ENCODE measurements at regions not wholly inside any gene's neighbourhood (a gene's known extent, or its start where the extent isn't known, plus 50 kb on each side); places are given as distances from the start of the nearest gene placed in this dataset.

DNA sequence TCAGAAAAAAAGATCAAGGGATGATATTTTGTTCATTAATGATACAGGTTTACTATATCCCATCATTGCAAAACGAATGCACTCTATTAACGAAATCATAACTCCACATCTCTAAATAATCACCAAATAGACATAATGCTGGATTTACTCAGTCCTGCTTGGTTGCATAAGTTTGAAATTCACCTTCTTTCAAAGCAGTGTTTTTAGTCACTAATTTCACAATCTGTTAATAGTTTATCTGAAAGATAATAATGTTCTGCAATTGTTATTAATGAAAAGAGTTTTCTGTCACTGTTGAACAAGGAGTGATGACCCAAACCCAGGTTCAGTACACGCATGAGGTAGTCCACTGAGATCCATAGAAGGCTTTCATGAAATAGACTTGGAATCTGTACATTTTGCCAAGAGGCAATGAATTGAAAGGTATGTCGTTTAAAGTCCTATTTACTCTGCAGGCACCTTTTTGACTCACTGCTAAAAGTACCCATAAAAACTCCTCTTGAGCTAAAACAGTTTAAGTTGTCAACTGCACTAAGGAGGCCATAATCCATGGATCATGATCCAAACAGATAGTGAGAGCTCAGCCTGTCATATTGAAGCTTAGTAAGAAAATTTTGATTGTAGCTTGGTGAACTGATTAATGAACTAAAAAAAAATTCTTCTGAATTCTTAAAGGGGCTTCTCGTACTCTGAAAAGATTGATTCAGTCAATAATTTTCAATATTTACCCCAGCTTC lies 75.6 kb upstream of the MBNL1 start:
- no peak for DNase-seq

DNA sequence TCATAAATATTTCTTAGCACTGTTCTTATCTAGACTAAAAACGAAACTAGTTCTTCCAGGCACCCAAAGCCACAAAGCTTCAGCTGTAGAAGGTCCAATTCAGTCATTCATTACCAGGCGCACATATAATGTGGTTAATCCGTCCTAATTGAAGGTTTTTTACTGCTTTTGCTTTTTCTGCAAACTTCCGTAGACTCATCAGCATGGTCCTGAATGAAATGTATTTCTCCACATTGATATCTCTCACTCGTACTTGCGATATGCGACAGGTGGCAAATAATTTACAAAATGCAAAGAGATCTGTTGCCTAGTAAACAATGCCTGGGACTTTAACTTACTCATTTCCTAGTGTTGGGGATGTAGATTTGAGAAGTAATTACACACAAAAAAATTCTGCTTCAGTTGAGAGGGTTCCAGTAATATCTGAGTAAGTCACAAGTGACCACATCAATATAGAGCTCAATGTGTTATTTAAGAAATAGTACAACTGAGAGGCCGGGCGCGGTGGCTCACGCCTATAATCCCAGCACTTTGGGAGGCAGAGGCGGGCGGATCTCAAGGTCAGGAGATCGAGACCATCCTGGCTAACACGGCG lies 75.0 kb upstream of the MBNL1 start:
- DNase-seq = no peak

DNA sequence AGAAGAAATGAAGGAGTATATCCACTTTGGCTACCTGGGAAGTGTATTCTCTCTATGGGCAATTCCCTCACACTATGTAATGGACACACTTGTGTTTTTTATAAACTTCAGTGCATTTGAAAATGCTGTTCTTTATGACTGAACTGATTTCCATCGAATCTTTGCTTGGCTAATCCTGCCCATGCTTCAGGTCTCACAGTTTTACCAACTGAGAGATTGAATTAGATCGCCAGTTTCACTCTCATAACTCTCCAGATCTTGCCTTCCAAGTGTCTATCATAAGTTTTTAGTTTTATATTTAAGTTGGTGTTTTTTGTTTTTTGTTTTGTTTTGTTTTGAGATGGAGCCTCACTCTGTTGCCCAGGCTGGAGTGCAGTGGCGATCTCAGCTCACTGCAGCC lies 73.5 kb upstream of the MBNL1 start:
- no peak for DNase-seq

DNA sequence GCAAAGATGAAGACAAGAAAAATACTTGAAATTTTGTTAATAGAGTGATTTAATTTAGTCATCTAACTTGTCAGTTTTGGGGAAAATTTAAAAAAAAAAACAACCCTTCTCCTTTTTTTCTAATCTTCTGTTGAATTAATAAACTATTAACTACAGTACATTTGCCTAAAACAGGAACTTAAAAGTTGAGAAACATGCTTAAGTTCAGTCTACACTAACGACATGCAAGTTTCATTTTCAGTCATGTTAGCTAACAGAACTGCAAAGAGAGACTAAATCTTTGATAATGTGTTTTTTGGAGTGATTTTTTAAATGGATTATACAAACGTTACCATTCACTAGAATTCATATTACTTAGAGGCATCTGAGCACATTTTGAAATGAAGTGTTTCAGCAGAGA lies 71.9 kb upstream of the MBNL1 start:
- no peak for DNase-seq

DNA sequence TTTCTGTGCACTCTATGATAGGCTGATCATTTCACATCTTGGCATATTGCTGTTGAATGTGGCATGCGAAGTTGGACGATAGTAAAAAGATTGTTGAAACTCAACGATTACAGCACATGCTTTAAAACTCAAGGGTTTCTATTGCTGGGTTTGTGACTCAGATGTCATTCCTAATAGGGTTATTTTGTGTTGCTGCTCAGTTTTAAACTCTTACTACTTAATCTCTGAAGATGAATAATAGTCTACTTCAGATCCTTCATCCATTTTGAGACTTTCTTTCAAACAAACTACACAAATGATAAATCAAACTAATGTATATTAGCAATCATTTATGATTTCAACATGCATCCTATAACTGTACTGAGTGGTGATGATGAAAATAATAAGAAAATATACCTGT lies 71.3 kb upstream of the MBNL1 start:
- DNase-seq = no peak

DNA sequence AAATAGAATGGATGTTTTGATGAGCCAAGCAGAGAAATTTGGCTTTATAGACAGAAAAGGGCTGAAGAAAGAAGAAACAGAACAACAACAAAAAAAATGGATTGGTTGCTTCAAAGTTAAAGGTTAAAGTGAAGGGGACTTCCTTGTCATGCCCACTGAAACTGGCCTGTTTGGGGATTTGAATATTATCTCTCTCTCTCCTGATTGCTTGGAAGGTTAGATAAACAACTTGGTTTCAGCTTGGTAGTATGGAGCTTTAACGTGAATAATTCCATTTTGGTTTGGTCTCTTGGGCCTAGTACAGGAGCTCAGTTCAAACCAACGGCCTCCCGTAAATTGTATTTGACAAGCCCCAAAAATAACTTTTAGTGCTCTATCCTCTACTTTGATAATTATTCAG lies 70.8 kb upstream of the MBNL1 start:
- no peak for DNase-seq

DNA sequence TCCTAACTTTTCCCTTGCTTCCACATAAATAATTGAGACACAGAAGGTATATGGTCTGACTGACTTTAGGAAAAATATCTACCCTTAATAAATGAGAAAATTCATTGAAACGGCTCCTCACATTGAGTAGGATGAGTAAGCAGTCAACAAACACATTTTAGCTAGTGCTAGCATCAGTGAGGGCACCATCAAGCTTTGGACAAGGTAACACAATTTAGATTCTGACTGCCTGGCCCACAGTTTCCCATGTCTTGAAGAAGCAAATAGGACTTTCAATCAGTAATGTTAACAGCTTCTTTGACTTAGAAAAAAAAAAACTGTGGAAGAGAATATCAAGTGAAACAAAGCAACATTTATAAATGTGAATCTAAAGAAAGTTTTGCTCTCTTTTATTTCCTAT lies 70.1 kb upstream of the MBNL1 start:
- DNase-seq = no peak

DNA sequence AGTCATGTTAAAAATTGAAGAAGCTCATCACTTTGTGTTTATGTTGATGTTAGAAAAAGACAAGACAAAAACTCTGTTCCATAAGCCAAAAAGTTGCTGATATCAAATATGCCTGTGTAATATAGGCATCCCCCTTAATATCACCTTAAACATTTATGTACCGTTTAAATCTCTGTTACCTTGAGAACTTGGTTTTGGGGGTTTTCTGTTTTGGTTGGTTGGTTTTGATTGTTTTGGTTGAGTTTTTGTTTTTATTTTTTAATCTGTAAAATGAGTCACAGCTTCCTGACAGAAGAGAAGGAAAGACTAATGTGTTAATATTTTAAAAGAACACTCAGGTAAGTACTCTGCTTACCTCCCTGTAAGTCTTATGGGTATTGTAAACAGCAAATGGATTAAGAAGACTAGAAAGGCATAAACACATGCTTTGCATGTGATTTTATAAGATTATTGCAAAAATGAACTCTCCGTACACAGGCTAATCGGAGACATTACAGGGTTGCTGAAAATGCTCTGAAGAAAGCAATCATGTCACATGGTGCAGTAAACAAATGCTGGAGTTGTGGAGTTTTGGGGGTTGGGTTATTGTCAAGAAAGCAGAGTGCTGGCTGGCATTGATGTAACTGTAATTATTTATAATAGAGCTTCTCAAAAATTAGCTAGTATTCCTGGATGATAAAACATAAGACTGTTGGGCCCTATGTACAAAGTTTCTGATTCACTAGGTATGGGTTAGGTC lies 69.5 kb upstream of the MBNL1 start:
- DNase-seq = no peak

DNA sequence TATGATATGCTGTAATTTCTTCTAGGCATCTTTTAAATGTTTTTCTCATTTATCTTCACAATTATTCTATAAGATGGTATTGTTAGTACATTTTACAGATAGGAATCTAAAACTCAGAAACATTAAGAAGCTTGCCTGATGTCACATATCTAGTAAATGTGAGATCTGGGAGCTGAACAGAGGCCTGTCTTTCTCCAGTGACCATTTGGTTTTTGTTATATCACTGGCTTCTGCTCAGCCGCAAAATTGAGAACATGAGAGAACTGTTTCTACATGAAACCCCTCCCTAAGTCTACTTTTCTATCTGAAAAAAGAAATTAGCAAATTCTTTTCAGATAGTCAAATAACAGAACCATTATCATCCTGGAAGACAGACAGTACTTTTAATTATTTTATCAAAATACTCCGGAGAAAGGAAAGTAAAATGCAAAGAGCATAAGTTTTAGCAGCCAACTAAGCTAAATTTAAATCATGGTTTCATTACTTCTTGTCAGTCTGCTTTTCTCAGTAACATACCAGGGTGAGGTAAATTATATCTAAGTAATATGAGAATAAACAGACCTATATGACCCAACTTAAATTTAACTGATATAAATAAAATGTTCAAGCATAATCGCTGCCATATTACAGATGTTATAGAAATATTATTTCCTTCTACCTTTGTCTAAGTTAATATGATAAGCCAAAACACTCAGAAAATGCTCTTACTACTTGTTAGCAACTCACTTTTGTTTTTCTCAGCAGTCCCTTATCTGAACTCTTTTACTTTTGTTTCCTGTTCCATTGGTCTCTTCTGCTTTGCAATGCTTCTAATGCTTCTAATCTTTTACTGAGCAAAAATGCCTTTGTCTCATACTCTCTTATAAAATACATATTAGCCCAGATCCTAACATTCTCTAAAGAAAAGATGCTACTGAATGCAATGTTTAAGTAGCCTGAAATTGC lies 68.0 kb upstream of the MBNL1 start:
- DNase-seq = no peak

DNA sequence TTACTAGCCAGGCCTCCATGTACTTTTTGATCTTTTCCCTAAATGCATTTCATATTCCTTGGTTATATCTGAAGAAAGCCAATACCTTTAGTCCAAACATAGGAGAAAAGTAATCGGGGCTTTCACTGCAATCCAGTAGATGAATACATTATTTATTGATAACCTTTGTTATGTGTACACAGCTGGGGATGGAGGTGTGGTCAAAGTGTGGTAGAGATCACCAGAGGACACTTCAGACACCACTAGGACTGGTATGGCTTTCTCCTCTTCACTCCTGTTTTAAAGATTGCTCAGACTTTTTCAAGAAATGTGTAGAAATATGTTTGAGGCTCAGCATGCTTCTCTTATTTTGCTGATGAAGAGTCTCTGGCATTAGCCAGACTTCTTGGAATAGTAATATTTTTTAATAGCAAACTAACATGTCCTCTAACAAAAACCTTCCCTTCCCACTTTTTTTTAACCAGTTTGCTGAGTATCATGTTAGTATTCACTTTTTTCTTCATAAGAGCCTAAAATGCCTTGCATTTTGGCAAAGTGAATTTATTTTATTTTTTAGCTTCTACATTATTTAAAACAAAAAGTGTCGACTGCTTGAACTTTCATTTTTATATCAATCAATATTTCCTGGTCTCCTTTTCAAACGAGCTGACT lies 65.6 kb upstream of the MBNL1 start:
- no peak for DNase-seq

DNA sequence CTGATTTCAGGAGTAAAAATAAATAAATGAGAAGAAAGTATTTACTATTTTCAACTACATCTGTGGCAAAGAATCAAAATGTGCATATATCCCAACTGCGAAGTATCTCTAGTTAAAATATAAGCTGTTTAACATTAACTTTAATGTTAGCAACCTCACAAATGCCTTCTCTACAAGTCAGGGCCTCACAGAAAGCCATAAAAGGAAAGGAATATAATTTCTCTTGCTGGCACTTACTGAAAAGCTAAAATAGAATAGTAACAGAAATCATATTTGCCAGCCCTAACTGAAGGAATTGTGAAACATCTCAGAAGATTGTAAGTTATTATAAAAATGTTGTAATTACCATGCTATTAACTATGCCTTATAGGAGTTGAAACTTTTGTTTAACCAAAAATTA lies 65.1 kb upstream of the MBNL1 start:
- DNase-seq = no peak

DNA sequence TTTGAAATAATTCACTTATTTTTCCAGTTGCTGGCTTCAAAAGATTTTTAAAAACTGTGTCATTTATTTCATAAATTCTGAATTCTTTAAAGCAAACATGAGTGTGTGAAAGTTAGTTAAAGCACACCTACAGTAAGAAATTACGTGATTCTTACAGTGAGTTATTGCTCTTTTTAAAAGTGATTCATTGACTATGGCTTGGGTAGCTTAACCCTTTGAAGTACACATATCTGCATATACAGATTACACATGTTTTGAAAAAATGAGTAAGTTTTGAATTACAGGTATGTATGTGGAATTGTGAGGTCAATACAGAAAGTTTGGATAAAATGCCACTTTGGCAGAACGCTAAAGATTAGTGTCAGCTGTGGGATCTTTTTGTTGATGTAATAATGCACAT lies 64.5 kb upstream of the MBNL1 start:
- DNase-seq = no peak

DNA sequence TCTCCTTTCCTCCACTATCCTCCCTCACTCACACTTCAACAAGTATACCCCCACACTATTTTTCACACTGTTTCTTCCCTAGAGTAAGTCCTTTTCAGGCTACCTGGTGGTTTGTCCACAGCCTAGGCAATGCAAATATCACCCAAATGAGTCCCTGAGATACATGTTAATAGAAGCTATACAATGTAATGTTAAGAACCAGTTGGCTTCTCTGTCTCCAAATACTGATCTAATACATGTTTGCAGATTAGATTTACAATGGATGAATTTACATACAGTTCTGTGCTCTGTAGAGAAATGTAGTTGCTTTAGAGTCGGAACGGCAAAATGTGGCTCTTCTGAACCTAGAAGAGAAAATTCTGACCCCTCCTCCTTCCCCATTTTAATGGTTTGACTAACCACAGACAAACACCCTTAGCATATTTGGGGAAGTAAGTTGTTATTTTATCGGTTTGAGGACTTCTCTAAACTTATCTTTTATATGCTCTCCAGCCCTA lies 63.6 kb upstream of the MBNL1 start:
- DNase-seq = no peak

DNA sequence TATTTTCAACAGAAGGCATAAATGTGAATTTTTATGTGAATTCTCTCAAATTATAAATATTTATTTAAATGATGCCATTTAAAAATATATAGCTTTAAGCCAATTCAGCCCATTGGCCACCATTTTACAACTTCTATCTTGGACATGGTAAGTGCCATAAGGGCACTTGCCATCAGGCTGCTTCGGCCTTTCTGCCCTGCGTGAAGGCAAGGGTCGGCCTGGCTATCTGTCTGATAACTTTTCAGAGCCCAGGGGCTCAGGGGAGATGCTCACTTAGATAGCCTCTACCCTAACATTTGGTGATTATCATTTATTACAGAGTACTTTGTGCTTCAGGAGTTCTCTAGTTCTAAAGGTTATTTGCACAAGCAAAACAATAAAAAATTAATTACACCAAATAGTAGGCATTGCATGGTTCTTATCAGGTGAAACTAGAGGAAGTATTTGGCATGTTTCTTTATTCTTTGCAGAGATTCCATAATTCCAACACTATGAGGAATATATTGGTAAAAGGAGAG lies 62.4 kb upstream of the MBNL1 start:
- DNase-seq = no peak

DNA sequence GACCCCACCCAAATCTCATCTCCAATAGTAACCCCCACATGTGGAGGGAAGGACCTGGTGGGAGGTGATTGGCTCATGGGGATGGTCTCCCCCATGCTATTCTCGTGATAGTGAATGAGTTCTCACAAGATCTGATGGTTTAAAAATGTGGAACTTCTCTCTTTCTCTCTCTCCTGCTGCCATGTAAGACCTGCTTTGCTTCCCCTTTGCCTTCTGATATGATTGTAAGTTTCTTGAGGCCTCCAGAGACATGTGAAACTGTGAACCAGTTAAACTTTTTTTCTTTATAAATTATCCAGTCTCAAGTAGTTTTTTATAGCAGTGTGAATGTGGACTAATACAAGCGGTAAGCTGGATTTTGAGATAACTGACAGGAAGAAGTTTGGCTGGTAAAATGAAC lies 60.3 kb upstream of the MBNL1 start:
- no peak for DNase-seq

DNA sequence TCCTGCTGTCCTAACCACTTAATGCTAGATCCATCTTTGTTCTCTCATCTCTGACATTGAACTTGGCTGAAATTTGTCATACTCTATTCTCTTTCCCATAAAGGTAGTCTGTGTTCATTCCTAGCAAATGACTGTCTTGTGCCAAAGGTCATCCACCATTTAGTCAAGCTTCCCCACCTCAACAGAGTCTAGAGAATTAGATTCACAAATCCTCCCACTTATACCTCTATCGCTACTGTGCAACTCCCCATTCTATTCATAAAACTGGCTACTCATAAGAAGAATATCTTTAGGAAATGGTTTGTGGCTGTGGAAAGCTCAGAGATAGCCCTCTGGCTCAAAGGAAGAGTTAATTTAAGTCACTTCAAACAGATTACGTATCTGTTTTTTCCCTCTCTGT lies 59.7 kb upstream of the MBNL1 start:
- no peak for DNase-seq

DNA sequence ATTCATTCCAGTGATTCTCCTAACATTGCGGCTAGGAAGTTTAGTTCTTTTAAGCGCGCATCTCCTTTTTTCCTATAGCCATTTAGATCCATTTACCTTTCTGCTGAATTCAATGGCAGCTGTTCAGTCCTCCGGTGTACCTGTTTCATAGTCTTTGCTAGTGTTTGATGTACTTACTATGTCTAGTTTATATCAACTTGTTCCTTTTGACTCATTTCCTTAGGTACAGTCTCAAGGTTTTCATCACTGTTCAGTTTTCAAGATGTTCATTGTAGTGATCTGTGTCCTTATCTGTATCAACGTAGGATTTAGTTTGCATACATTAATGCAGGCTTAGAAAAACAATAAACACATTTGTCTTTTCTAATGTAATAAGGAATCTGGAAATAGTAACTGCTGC lies 59.0 kb upstream of the MBNL1 start:
- no peak for DNase-seq

DNA sequence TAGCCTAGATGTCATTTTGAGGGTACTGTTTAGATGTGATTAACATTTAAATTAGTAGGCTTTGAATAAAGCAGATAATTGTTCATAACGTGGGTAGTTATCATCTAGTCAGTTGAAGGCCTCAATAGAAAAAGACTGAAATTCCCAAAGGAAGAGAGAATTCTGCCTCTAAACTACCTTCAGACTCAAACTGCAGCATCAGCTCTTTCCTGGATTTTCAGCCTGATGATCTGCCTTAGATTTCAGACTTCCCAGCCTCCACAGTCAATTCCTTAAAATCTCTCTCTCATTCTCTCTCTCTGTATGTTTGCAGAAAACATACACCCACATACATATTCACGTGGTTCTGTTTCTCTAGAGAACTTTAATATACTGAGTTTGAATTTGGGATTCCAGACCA lies 58.0 kb upstream of the MBNL1 start:
- no peak for DNase-seq

DNA sequence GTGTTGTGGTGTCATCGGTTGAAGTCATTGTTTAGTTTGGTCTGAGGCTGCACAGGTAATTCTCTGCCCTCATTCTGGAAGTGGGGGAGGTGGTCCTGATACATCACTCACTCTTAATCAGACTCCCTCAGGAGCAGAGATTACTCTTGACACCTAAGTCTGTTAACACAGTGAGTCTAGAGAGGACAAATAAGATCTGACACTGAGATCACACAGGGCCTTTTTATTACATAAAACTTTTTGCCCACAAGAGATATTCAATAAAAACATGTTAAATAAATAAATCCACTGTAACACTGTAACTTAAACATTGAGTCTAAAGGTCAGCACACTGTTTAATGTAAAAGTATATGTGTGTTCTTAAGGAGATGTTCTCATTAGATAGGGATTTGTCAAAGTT lies 57.1 kb upstream of the MBNL1 start:
- DNase-seq = no peak

DNA sequence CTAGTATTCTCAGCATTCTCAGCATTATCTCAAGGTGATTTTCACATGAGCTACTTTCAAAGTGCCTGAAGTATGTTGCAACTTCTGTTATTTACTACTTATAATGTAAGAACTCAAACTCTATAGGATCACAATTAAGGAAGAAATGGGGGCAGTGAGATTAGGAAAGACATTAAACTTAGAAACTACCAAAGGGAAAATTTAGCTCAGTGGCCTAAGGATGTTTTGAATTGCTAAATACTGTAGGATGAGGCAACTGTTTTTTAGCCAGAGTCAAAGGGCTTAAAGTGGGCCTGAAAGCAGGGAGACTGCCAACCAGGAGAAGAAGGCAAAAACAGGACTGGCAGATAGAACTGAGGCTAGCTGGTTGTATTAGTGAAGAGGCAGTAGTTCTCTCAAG lies 55.5 kb upstream of the MBNL1 start:
- no peak for DNase-seq

DNA sequence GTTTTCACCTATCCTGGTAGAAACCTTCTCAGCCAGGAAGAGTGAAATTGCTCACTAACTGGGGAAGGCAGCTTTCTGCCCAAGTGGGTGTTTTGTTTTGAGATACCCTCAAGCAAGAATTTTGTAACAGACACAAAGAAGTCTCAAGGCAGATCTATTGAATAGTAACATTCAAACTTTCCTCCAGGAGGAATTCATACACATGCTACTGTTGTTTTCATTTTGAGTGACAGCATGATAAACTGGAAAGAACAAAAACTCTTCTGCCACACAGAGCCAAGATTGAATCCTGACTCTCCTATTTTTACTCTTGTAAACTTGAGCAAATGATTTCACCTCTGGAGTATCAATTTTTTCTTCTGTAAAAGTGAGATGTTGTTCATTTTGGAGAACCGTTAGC lies 54.8 kb upstream of the MBNL1 start:
- DNase-seq = no peak

All from muscle of back (tissue), 3 donors.